ENCODE measurements at regions not wholly inside any gene's neighbourhood (a gene's known extent, or its start where the extent isn't known, plus 50 kb on each side); places are given as distances from the start of the nearest gene placed in this dataset.

DNA sequence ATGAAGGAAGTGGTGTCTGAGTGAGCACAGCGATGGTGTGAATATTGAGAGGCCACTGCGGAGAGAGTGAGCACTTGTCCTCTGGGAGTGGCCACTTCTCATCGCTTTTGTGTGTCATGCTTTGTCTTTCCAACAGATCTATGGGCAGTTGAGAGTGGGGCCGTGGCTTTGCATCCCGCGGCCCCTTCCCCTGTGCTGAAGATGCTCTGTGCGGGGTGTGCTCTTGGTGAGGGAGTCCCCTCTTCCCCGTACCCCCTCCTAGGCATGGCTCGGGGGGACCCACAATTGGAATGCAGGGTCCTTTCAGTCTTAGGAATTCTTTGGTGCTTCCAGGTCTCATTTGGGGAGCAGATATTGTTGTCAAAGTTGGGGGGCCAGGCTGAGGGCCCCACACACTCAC lies 197.3 kb upstream of the WSCD1 start:
- Histone ChIP-seq H2AFZ (ENCODE audit: low read depth, low read length, severe bottlenecking) (no peak overlapping the region), H3F3A (ENCODE audit: insufficient read depth) (no peaks in the 10 kb centered on the region), H3K9ac (ENCODE audit: low read length) (no peak overlapping the region), H3K27ac (ENCODE audit: low read depth, low read length) (no peak overlapping the region), H3K27me3 (ENCODE audit: low read length) (no peaks in the 10 kb centered on the region), H3K9me3 (ENCODE audit: insufficient read depth, low read length) (no peaks in the 10 kb centered on the region), H3K4me2 (ENCODE audit: low read depth, low read length, poor library complexity, severe bottlenecking) (no peak overlapping the region), H3K79me2 (ENCODE audit: insufficient read depth, low read length) (no peaks in the 10 kb centered on the region), H3K9me2 (replicated peaks; ENCODE audit: insufficient read depth, low read length) (no peaks in the 10 kb centered on the region), H3K4me3 (ENCODE audit: insufficient read depth, low read length, poor library complexity, severe bottlenecking) (no peak overlapping the region), H3K36me3 (ENCODE audit: low read length) (no peaks in the 10 kb centered on the region), H4K20me1 (ENCODE audit: low read depth, low read length) (no peaks in the 10 kb centered on the region)
- no peak for TF ChIP-seq EZH2phosphoT487 (conservative IDR thresholded peaks at IDR 0.05; ENCODE audit: low read length)
- TF ChIP-seq, protein P1, sequence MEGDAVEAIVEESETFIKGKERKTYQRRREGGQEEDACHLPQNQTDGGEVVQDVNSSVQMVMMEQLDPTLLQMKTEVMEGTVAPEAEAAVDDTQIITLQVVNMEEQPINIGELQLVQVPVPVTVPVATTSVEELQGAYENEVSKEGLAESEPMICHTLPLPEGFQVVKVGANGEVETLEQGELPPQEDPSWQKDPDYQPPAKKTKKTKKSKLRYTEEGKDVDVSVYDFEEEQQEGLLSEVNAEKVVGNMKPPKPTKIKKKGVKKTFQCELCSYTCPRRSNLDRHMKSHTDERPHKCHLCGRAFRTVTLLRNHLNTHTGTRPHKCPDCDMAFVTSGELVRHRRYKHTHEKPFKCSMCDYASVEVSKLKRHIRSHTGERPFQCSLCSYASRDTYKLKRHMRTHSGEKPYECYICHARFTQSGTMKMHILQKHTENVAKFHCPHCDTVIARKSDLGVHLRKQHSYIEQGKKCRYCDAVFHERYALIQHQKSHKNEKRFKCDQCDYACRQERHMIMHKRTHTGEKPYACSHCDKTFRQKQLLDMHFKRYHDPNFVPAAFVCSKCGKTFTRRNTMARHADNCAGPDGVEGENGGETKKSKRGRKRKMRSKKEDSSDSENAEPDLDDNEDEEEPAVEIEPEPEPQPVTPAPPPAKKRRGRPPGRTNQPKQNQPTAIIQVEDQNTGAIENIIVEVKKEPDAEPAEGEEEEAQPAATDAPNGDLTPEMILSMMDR (IDR thresholded peaks at IDR 0.05; ENCODE audit: insufficient read depth, low read length, poor library complexity, severe bottlenecking): no peak

DNA sequence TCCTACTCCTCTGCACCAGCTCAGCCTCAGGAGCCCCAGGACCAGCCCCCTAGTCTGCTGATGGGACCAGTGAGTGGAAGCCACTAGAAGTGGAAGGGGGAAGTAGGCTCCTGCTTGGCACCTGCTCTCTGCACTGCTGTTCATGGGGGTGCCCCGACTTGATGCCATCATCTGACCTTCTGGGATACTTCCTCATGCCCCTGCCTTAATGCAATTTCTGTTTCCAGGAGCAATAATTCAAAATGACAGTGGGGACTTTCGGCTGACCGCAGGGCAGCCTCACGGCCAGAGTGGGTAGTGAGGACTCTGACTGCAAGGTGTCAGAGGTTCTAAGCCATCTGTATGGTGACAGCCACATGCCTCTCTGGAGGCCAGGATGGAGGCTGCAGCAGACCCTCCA lies 196.4 kb upstream of the WSCD1 start:
- H3K4me2 ChIP-seq (ENCODE audit: low read depth, low read length, poor library complexity, severe bottlenecking): no peak overlapping the region
- no peaks in the 10 kb centered on the region for H3K79me2 ChIP-seq (ENCODE audit: insufficient read depth, low read length)
- H2AFZ ChIP-seq (ENCODE audit: low read depth, low read length, severe bottlenecking): no peak overlapping the region
- no peaks in the 10 kb centered on the region for H4K20me1 ChIP-seq (ENCODE audit: low read depth, low read length)
- H3F3A ChIP-seq (ENCODE audit: insufficient read depth): no peaks in the 10 kb centered on the region
- H3K9me3 ChIP-seq (ENCODE audit: insufficient read depth, low read length): no peaks in the 10 kb centered on the region
- no peak overlapping the region for H3K4me3 ChIP-seq (ENCODE audit: insufficient read depth, low read length, poor library complexity, severe bottlenecking)
- no peak overlapping the region for H3K27ac ChIP-seq (ENCODE audit: low read depth, low read length)
- TF ChIP-seq EZH2phosphoT487 (conservative IDR thresholded peaks at IDR 0.05; ENCODE audit: low read length): no peak
- TF ChIP-seq, protein P1 (IDR thresholded peaks at IDR 0.05; ENCODE audit: insufficient read depth, low read length, poor library complexity, severe bottlenecking): no peak
- H3K9ac ChIP-seq (ENCODE audit: low read length): no peak overlapping the region
- no peaks in the 10 kb centered on the region for H3K9me2 ChIP-seq (replicated peaks; ENCODE audit: insufficient read depth, low read length)
- H3K27me3 ChIP-seq (ENCODE audit: low read length): no peaks in the 10 kb centered on the region
- H3K36me3 ChIP-seq (ENCODE audit: low read length): no peaks in the 10 kb centered on the region

DNA sequence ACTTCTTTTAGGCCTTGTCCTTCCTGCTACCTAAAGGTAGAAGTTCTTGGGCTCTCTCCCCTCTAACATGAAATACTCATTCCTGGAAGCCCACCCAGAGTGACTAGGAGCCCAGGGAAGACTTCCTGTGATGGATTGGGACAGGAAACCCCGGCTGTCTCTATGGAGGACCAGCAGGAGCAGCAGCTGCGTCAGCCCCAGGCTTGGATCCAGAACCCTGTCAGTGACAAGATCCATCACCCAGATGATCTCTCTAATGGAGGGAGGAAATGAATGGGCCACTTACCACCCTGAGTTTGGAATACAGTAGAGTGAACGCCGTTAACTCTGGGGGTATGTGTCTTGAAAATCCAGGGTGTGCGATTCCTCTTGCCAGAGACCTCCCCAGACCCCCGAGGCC lies 195.7 kb upstream of the WSCD1 start:
- Histone ChIP-seq H3K9me2 (replicated peaks; ENCODE audit: insufficient read depth, low read length) (no peaks in the 10 kb centered on the region), H3K27ac (ENCODE audit: low read depth, low read length) (no peak overlapping the region)
- no peak for TF ChIP-seq EZH2phosphoT487 (conservative IDR thresholded peaks at IDR 0.05; ENCODE audit: low read length)
- TF ChIP-seq, protein P1 (IDR thresholded peaks at IDR 0.05; ENCODE audit: insufficient read depth, low read length, poor library complexity, severe bottlenecking): no peak

More for the DNA sequence above, 195.7 kb upstream of the WSCD1 start:
- Histone ChIP-seq H2AFZ (ENCODE audit: low read depth, low read length, severe bottlenecking) (no peak overlapping the region), H3F3A (ENCODE audit: insufficient read depth) (no peaks in the 10 kb centered on the region), H3K36me3 (ENCODE audit: low read length) (no peaks in the 10 kb centered on the region), H3K4me3 (ENCODE audit: insufficient read depth, low read length, poor library complexity, severe bottlenecking) (no peak overlapping the region), H3K9me3 (ENCODE audit: insufficient read depth, low read length) (no peaks in the 10 kb centered on the region), H3K79me2 (ENCODE audit: insufficient read depth, low read length) (no peaks in the 10 kb centered on the region), H3K9ac (ENCODE audit: low read length) (no peak overlapping the region), H3K27me3 (ENCODE audit: low read length) (no peaks in the 10 kb centered on the region), H3K4me2 (ENCODE audit: low read depth, low read length, poor library complexity, severe bottlenecking) (no peak overlapping the region), H4K20me1 (ENCODE audit: low read depth, low read length) (no peaks in the 10 kb centered on the region)

Data from SU-DHL-6 (cell line).